ENCODE measurements at regions not wholly inside any gene's neighbourhood (a gene's known extent, or its start where the extent isn't known, plus 50 kb on each side); places are given as distances from the start of the nearest gene placed in this dataset.

GRCh38 chr7:96449094-96449493 lies 127.2 kb upstream of the SLC25A13 start:
- TF ChIP-seq HOXB13 (CRISPR knock-in tag; IDR thresholded peaks at IDR 0.05; ENCODE audit: low read depth) = no peak
- TF ChIP-seq USF2 (IDR thresholded peaks at IDR 0.05) = no peak
- no peak for TF ChIP-seq CTCF (IDR thresholded peaks at IDR 0.05)
- TF ChIP-seq CHD2 (IDR thresholded peaks at IDR 0.05; ENCODE audit: low read length, partially characterized antibody) = no peak
- TF ChIP-seq, protein P1, sequence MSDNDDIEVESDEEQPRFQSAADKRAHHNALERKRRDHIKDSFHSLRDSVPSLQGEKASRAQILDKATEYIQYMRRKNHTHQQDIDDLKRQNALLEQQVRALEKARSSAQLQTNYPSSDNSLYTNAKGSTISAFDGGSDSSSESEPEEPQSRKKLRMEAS (IDR thresholded peaks at IDR 0.05) = no peak

Measured in A549 (cell line).